ENCODE measurements at regions not wholly inside any gene's neighbourhood (a gene's known extent, or its start where the extent isn't known, plus 50 kb on each side); places are given as distances from the start of the nearest gene placed in this dataset.

- Histone ChIP-seq H3F3A (ENCODE audit: control insufficient read depth, insufficient read depth) (no peaks in the 10 kb centered on the region), H3K4me1 (ENCODE audit: control insufficient read depth, low read length) (no peaks in the 10 kb centered on the region), H3K4me2 (ENCODE audit: low read length) (no peak overlapping the region), H3K9me2 (replicated peaks; ENCODE audit: control insufficient read depth, low read length) (no peaks in the 10 kb centered on the region), H3K27me3 (ENCODE audit: control insufficient read depth, low read length) (no peaks in the 10 kb centered on the region), H3K4me3 (ENCODE audit: low read length) (no peak overlapping the region), H3K27ac (ENCODE audit: low read depth, low read length) (no peak overlapping the region), H3K36me3 (ENCODE audit: control insufficient read depth, low read length) (no peaks in the 10 kb centered on the region), H3K9me3 (ENCODE audit: control insufficient read depth, insufficient read depth, low read length) (no peaks in the 10 kb centered on the region), H4K20me1 (ENCODE audit: control insufficient read depth, insufficient read depth, low read depth, low read length) (no peaks in the 10 kb centered on the region), H3K79me2 (ENCODE audit: control insufficient read depth, low read length) (no peaks in the 10 kb centered on the region)
- TF ChIP-seq EZH2phosphoT487 (IDR thresholded peaks at IDR 0.05; ENCODE audit: borderline replicate concordance, low read length) (no peak), CTCF (IDR thresholded peaks at IDR 0.05; ENCODE audit: low read depth, low read length, poor library complexity, severe bottlenecking) (no peak)
Measured at GRCh38 chr1:216936779-216937178, 213.6 kb upstream of the ESRRG start.

DNA sequence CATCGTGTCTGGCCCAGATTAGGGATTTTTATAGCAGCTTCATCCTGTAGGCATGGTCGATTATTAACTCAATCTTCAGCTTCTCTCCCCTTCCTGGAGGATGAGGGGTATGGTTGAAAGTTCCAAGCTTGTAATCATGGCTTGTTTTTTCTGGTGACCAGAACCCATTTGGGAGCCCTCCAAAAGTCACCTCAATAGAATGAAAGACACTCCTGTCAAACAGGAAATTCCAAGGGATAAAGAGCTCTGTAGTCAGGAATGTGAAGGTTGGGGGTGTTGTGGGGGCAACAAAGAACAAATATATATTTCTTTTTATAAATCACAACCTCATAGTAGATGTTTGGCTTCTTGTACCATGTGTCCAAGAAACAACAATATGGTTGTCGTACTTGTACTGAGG lies 212.7 kb upstream of the ESRRG start:
- Histone ChIP-seq H3K4me2 (ENCODE audit: low read length) (no peak overlapping the region), H3K79me2 (ENCODE audit: control insufficient read depth, low read length) (no peaks in the 10 kb centered on the region), H3K27me3 (ENCODE audit: control insufficient read depth, low read length) (no peaks in the 10 kb centered on the region), H3F3A (ENCODE audit: control insufficient read depth, insufficient read depth) (no peaks in the 10 kb centered on the region), H3K9me3 (ENCODE audit: control insufficient read depth, insufficient read depth, low read length) (no peaks in the 10 kb centered on the region), H3K27ac (ENCODE audit: low read depth, low read length) (no peak overlapping the region), H3K9me2 (replicated peaks; ENCODE audit: control insufficient read depth, low read length) (no peaks in the 10 kb centered on the region), H3K36me3 (ENCODE audit: control insufficient read depth, low read length) (no peaks in the 10 kb centered on the region), H3K4me3 (ENCODE audit: low read length) (no peak overlapping the region), H4K20me1 (ENCODE audit: control insufficient read depth, insufficient read depth, low read depth, low read length) (no peaks in the 10 kb centered on the region), H3K4me1 (ENCODE audit: control insufficient read depth, low read length) (no peaks in the 10 kb centered on the region)
- TF ChIP-seq EZH2phosphoT487 (IDR thresholded peaks at IDR 0.05; ENCODE audit: borderline replicate concordance, low read length) (no peak), CTCF (IDR thresholded peaks at IDR 0.05; ENCODE audit: low read depth, low read length, poor library complexity, severe bottlenecking) (no peak)

- Histone ChIP-seq H3K4me2 (ENCODE audit: low read length) (no peak overlapping the region), H4K20me1 (ENCODE audit: control insufficient read depth, insufficient read depth, low read depth, low read length) (no peaks in the 10 kb centered on the region), H3F3A (ENCODE audit: control insufficient read depth, insufficient read depth) (no peaks in the 10 kb centered on the region), H3K9me3 (ENCODE audit: control insufficient read depth, insufficient read depth, low read length) (no peaks in the 10 kb centered on the region), H3K4me3 (ENCODE audit: low read length) (no peak overlapping the region), H3K27ac (ENCODE audit: low read depth, low read length) (no peak overlapping the region), H3K79me2 (ENCODE audit: control insufficient read depth, low read length) (no peaks in the 10 kb centered on the region), H3K9me2 (replicated peaks; ENCODE audit: control insufficient read depth, low read length) (no peaks in the 10 kb centered on the region), H3K27me3 (ENCODE audit: control insufficient read depth, low read length) (no peaks in the 10 kb centered on the region), H3K4me1 (ENCODE audit: control insufficient read depth, low read length) (no peaks in the 10 kb centered on the region), H3K36me3 (ENCODE audit: control insufficient read depth, low read length) (no peaks in the 10 kb centered on the region)
- no peak for TF ChIP-seq EZH2phosphoT487 (IDR thresholded peaks at IDR 0.05; ENCODE audit: borderline replicate concordance, low read length)
- TF ChIP-seq CTCF (IDR thresholded peaks at IDR 0.05; ENCODE audit: low read depth, low read length, poor library complexity, severe bottlenecking): no peak
Measured at GRCh38 chr1:216932424-216932823, 209.2 kb upstream of the ESRRG start.

Data from DOHH2 (cell line).